ENCODE measurements at regions not wholly inside any gene's neighbourhood (a gene's known extent, or its start where the extent isn't known, plus 50 kb on each side); places are given as distances from the start of the nearest gene placed in this dataset.

DNA sequence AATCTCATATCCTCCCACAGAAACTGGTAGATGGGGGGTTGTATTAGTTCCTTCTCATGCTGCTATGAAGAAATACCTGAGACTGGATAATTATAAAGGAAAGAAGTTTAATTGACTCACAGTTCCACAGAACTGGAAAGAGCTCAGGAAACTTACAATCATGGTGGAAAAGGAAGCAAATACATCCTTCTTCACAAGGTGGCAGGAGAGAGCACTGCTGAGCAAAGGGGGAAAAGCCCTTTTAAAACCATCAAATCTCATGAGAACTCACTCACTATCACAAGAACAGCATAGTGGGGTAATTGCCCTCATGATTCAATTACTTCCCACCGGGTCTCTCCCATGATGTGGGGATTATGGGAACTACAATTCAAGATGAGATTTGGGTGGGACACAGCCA, 250.5 kb upstream of the GPRIN3 start:
- no peak for TF ChIP-seq POLR2A (IDR thresholded peaks at IDR 0.05; ENCODE audit: low read depth, low read length)
- no peak for TF ChIP-seq TAF1 (IDR thresholded peaks at IDR 0.05; ENCODE audit: low read depth, low read length)
- no peak for TF ChIP-seq SPI1 (IDR thresholded peaks at IDR 0.05; ENCODE audit: low read depth, low read length)

Measured in GM12891 (cell line).